SJSA1 (cell line): ENCODE measurements at regions not wholly inside any gene's neighbourhood (a gene's known extent, or its start where the extent isn't known, plus 50 kb on each side); places are given as distances from the start of the nearest gene placed in this dataset.

Experiments
- DNase-seq, 2 experiments: peaks; one replicate each; pipeline ENCODE4 v3.0.0-alpha.2; 2015 to 2020; ENCODE audit warnings: low spot score in 2 of 2, low read depth in 1 of 2
- H3K27ac ChIP-seq: fragments of 250-450 bp; sonication (Bioruptor Pico); 2 replicates; pipeline ENCODE4 v1.5.1; 2020; ENCODE audit warnings: mild to moderate bottlenecking, moderate library complexity
- H3K27me3 ChIP-seq: fragments of 250-450 bp; sonication (Bioruptor Pico); replicated peaks from 2 replicates; pipeline ENCODE4 v1.5.1; 2020; ENCODE audit warnings: mild to moderate bottlenecking, moderate library complexity
- H3K36me3 ChIP-seq: fragments of 250-450 bp; sonication (Bioruptor Pico); 2 replicates; pipeline ENCODE4 v1.5.1; 2020; ENCODE audit warnings: mild to moderate bottlenecking
- H3K4me1 ChIP-seq: fragments of 250-450 bp; sonication (Bioruptor Pico); replicated peaks from 2 replicates; pipeline ENCODE4 v1.6.1; 2021; ENCODE audit warnings: mild to moderate bottlenecking
- H3K4me3 ChIP-seq: fragments of 250-450 bp; sonication (Bioruptor Pico); 2 replicates; pipeline ENCODE4 v1.5.1; 2020; ENCODE audit warnings: mild to moderate bottlenecking
- H3K9me3 ChIP-seq: fragments of 250-450 bp; sonication (Bioruptor Pico); replicated peaks from 2 replicates; pipeline ENCODE4 v1.5.1; 2020; ENCODE audit warnings: mild to moderate bottlenecking

- Histone ChIP-seq H3K4me1 (no peaks in the 10 kb centered on the region), H3K4me3 (no peak overlapping the region), H3K27ac (no peak overlapping the region), H3K9me3 (no peaks in the 10 kb centered on the region), H3K27me3 (peaks cover 5% of the 10 kb centered on the region; the same call in 1 of the 2 replicates), H3K36me3 (no peaks in the 10 kb centered on the region)
- no peak for DNase-seq
Observed at GRCh38 chr11:33521384-33521783, 179.2 kb downstream of the C11orf91 start.

- Histone ChIP-seq H3K36me3 (no peaks in the 10 kb centered on the region), H3K4me1 (no peaks in the 10 kb centered on the region), H3K9me3 (no peaks in the 10 kb centered on the region), H3K27me3 (peaks cover 9% of the 10 kb centered on the region; the same call in 1 of the 2 replicates), H3K27ac (no peak overlapping the region), H3K4me3 (no peak overlapping the region)
- no peak for DNase-seq
Observed at GRCh38 chr11:33520112-33520511, 180.5 kb downstream of the C11orf91 start.

- Histone ChIP-seq H3K27ac (no peak overlapping the region), H3K9me3 (no peaks in the 10 kb centered on the region), H3K4me1 (no peaks in the 10 kb centered on the region), H3K36me3 (no peaks in the 10 kb centered on the region), H3K4me3 (no peak overlapping the region), H3K27me3 (peaks cover 16% of the 10 kb centered on the region; the same call in 1 of the 2 replicates)
- no peak for DNase-seq
Observed at GRCh38 chr11:33515347-33515746, 185.3 kb downstream of the C11orf91 start.

- H3K36me3 ChIP-seq, result no peaks in the 10 kb centered on the region
- H3K27me3 ChIP-seq, result peaks cover 22% of the 10 kb centered on the region; the same call in 1 of the 2 replicates
- no peaks in the 10 kb centered on the region for H3K9me3 ChIP-seq
- H3K27ac ChIP-seq, result no peak overlapping the region
- DNase-seq, result no peak
- no peak overlapping the region for H3K4me3 ChIP-seq
- H3K4me1 ChIP-seq, result no peaks in the 10 kb centered on the region
Observed at GRCh38 chr11:33514079-33514925, 186.3 kb downstream of the C11orf91 start.

GRCh38 chr11:33509632-33510031, 191.0 kb downstream of the C11orf91 start:
- no peak for DNase-seq
- Histone ChIP-seq H3K27ac (no peak overlapping the region), H3K4me3 (no peak overlapping the region), H3K27me3 (peaks cover 17% of the 10 kb centered on the region; the same call in 1 of the 2 replicates), H3K9me3 (no peaks in the 10 kb centered on the region), H3K36me3 (no peaks in the 10 kb centered on the region), H3K4me1 (no peaks in the 10 kb centered on the region)

- H3K27ac ChIP-seq, result no peak overlapping the region
- 0 out of 2 replicates have a peak, but pooled peaks cover 13% of the 10 kb centered on the region for H3K27me3 ChIP-seq
- no peak for DNase-seq
- H3K4me1 ChIP-seq, result no peaks in the 10 kb centered on the region
- no peak overlapping the region for H3K4me3 ChIP-seq
- no peaks in the 10 kb centered on the region for H3K9me3 ChIP-seq
- no peaks in the 10 kb centered on the region for H3K36me3 ChIP-seq
Observed at GRCh38 chr11:33507967-33508366, 192.7 kb downstream of the C11orf91 start.

GRCh38 chr11:33507356-33507755, 193.3 kb downstream of the C11orf91 start:
- Histone ChIP-seq H3K9me3 (no peaks in the 10 kb centered on the region), H3K4me1 (no peaks in the 10 kb centered on the region), H3K4me3 (no peak overlapping the region), H3K27ac (no peak overlapping the region), H3K36me3 (no peaks in the 10 kb centered on the region), H3K27me3 (0 out of 2 replicates have a peak, but pooled peaks cover 13% of the 10 kb centered on the region)
- no peak for DNase-seq

GRCh38 chr11:33505093-33505492, 195.5 kb downstream of the C11orf91 start:
- DNase-seq, result no peak

GRCh38 chr11:33500861-33501479, 199.7 kb downstream of the C11orf91 start:
- DNase-seq, result peak in 1 of 2 experiments; percentile 21
- H3K9me3 ChIP-seq, result no peaks in the 10 kb centered on the region
- H3K4me3 ChIP-seq, result no peak overlapping the region
- no peaks in the 10 kb centered on the region for H3K36me3 ChIP-seq
- no peaks in the 10 kb centered on the region for H3K27me3 ChIP-seq
- H3K27ac ChIP-seq, result no peak overlapping the region
- no peaks in the 10 kb centered on the region for H3K4me1 ChIP-seq

More at GRCh38 chr11:33505093-33505492, 195.5 kb downstream of the C11orf91 start:
- H3K4me3 ChIP-seq, result no peak overlapping the region
- H3K9me3 ChIP-seq, result no peaks in the 10 kb centered on the region
- 0 out of 2 replicates have a peak, but pooled peaks cover 10% of the 10 kb centered on the region for H3K27me3 ChIP-seq
- no peak overlapping the region for H3K27ac ChIP-seq
- H3K4me1 ChIP-seq, result no peaks in the 10 kb centered on the region
- H3K36me3 ChIP-seq, result no peaks in the 10 kb centered on the region

- DNase-seq, result no peak
- H3K36me3 ChIP-seq, result no peaks in the 10 kb centered on the region
- H3K9me3 ChIP-seq, result no peaks in the 10 kb centered on the region
- no peak overlapping the region for H3K27ac ChIP-seq
- H3K4me1 ChIP-seq, result no peaks in the 10 kb centered on the region
- no peaks in the 10 kb centered on the region for H3K27me3 ChIP-seq
- no peak overlapping the region for H3K4me3 ChIP-seq
Observed at GRCh38 chr11:33500332-33500731, 200.3 kb downstream of the C11orf91 start.

- no peak for DNase-seq
- H3K36me3 ChIP-seq, result no peaks in the 10 kb centered on the region
- H3K27me3 ChIP-seq, result peaks cover 8% of the 10 kb centered on the region
- H3K27ac ChIP-seq, result no peak overlapping the region
- H3K4me3 ChIP-seq, result no peak overlapping the region
- no peaks in the 10 kb centered on the region for H3K9me3 ChIP-seq
- no peaks in the 10 kb centered on the region for H3K4me1 ChIP-seq
Observed at GRCh38 chr11:33492596-33492995, 208.0 kb downstream of the C11orf91 start.

- Histone ChIP-seq H3K9me3 (no peaks in the 10 kb centered on the region), H3K36me3 (no peaks in the 10 kb centered on the region), H3K4me1 (no peaks in the 10 kb centered on the region), H3K4me3 (no peak overlapping the region), H3K27me3 (peaks cover 8% of the 10 kb centered on the region), H3K27ac (no peak overlapping the region)
- no peak for DNase-seq
Observed at GRCh38 chr11:33490842-33491370, 209.7 kb downstream of the C11orf91 start.

GRCh38 chr11:33488971-33489370, 211.7 kb downstream of the C11orf91 start:
- Histone ChIP-seq H3K4me3 (no peak overlapping the region), H3K9me3 (no peaks in the 10 kb centered on the region), H3K4me1 (no peaks in the 10 kb centered on the region), H3K36me3 (no peaks in the 10 kb centered on the region), H3K27me3 (peaks cover 4% of the 10 kb centered on the region), H3K27ac (no peak overlapping the region)
- no peak for DNase-seq

GRCh38 chr11:33480626-33481025, 220.0 kb downstream of the C11orf91 start:
- no peaks in the 10 kb centered on the region for H3K4me1 ChIP-seq
- H3K4me3 ChIP-seq, result no peak overlapping the region
- H3K36me3 ChIP-seq, result no peaks in the 10 kb centered on the region
- peaks cover 14% of the 10 kb centered on the region for H3K27me3 ChIP-seq
- H3K9me3 ChIP-seq, result no peaks in the 10 kb centered on the region
- H3K27ac ChIP-seq, result no peak overlapping the region
- no peak for DNase-seq
